ENCODE measurements at regions not wholly inside any gene's neighbourhood (a gene's known extent, or its start where the extent isn't known, plus 50 kb on each side); places are given as distances from the start of the nearest gene placed in this dataset.
"Not testable (repeated sequence)": the region's sequence is repeated elsewhere in the genome, so short reads cannot be mapped to it uniquely, and the experiment has no call there.

- not testable (repeated sequence) for TF ChIP-seq CTCF, POLR2A, POLR2AphosphoS5 (IDR thresholded peaks at IDR 0.05)
These were observed 125.4 kb downstream of the ART5 start for GRCh38 chr11:3516345-3516933.

Measured in prostate gland (tissue), 2 donors.